ENCODE measurements at regions not wholly inside any gene's neighbourhood (a gene's known extent, or its start where the extent isn't known, plus 50 kb on each side); places are given as distances from the start of the nearest gene placed in this dataset.

DNA sequence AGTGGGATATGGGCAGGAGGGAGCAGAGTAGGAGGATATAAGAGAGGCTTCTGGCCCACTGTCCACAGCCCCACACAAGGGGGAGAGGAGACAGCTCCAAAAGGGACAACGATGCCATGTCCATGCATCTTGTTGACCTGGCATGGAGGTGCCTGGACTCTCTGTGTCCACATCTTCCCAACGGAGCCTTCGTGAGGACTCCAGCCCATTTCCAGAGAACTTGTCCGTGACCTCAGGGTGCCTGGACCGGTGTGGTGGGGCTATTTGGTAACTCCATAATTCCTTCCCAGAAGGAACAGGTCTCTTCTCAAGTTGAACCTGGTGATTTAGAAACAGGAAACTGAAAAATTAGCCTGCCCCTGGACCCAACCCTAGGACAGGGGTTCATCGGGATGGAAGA lies 133.9 kb downstream of the CYP26B1 start:
- TF ChIP-seq, protein P1, sequence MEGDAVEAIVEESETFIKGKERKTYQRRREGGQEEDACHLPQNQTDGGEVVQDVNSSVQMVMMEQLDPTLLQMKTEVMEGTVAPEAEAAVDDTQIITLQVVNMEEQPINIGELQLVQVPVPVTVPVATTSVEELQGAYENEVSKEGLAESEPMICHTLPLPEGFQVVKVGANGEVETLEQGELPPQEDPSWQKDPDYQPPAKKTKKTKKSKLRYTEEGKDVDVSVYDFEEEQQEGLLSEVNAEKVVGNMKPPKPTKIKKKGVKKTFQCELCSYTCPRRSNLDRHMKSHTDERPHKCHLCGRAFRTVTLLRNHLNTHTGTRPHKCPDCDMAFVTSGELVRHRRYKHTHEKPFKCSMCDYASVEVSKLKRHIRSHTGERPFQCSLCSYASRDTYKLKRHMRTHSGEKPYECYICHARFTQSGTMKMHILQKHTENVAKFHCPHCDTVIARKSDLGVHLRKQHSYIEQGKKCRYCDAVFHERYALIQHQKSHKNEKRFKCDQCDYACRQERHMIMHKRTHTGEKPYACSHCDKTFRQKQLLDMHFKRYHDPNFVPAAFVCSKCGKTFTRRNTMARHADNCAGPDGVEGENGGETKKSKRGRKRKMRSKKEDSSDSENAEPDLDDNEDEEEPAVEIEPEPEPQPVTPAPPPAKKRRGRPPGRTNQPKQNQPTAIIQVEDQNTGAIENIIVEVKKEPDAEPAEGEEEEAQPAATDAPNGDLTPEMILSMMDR (IDR thresholded peaks at IDR 0.05), result no peak
- TF ChIP-seq POLR2A (IDR thresholded peaks at IDR 0.05), result no peak
- H3K36me3 ChIP-seq, result no peaks in the 10 kb centered on the region
- no peak overlapping the region for H3K27ac ChIP-seq
- intact Hi-C loops (cut with DNase I), result no loop called here
- no peak for DNase-seq
- 89 to 96% methylated on average over 6 of the region's 6 CpGs for WGBS, 2 donors
- H3K27me3 ChIP-seq, result no peaks in the 10 kb centered on the region
- H3K4me3 ChIP-seq (replicated peaks in 1 of 3), result no peak overlapping the region
- no peaks in the 10 kb centered on the region for H3K9me3 ChIP-seq
- H3K4me1 ChIP-seq, result no peaks in the 10 kb centered on the region

DNA sequence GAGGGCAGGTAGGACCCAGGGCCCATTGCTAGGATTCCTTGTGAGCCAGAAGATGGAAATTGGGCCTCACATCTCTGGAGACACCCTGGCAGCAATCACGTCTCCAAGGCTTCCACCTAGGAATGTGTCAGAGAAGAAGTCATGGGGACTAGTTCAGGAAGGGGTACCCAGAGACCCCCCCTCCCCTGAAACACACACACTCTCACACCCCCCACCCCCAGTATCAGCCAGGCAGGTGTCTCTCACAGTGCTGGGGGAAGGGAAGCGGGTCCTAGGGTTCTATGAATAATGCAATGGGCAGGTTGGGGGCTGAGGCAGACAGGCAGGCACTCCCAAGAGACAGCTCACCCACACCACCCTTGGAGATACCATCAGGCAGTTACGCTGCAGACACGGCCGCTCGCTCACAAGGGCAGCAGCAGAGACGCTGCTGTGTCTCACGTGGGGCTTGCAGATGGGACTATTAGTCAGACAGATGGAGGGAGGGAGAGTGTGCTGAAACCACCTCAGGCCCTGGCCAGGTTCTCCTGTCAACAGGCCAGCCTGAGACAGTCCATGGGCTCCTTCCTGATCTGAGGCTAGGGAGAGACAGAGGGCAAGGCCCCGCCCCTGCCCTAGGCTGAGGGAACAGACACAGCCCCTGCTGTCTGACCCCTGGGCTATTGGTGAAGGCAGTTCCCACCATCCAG lies 134.6 kb downstream of the CYP26B1 start:
- no peak for TF ChIP-seq POLR2A (IDR thresholded peaks at IDR 0.05)
- TF ChIP-seq, protein P1 (IDR thresholded peaks at IDR 0.05), result no peak
- Histone ChIP-seq H3K27me3 (no peaks in the 10 kb centered on the region), H3K4me3 (replicated peaks in 1 of 3) (no peak overlapping the region), H3K36me3 (no peaks in the 10 kb centered on the region), H3K4me1 (no peaks in the 10 kb centered on the region), H3K9me3 (no peaks in the 10 kb centered on the region), H3K27ac (no peak overlapping the region)
- DNase-seq, result no peak
- 84 to 86% methylated on average over 2 to 9 of the region's 9 CpGs for WGBS, 2 donors
- intact Hi-C loops (cut with DNase I), result no loop called here

DNA sequence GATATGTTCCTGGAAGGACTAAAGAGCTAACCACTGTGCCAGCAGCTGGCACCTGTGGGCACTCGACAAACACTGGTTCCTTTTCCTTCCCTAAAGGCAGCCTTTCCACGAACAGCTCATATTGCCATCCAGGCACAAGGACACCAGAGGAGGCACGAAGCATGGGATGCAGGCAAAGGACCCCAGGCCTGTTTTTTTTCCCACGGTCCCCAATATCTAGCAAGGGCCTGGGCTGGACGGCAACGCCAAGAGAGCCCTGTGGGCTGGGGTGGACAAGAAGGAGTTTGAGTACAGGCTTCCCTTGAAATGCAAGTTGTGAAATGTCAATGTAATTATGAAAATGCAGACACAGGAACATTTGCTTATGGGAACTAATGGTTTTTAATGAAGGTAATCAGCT lies 135.9 kb downstream of the CYP26B1 start:
- H3K4me3 ChIP-seq (replicated peaks in 1 of 3), result no peak overlapping the region
- H3K4me1 ChIP-seq, result no peaks in the 10 kb centered on the region
- no peaks in the 10 kb centered on the region for H3K9me3 ChIP-seq
- H3K36me3 ChIP-seq, result no peaks in the 10 kb centered on the region
- WGBS, 2 donors, result 81 to 85% methylated on average over 6 of the region's 6 CpGs
- intact Hi-C loops (cut with DNase I), result no loop called here
- DNase-seq, result no peak
- no peak overlapping the region for H3K27ac ChIP-seq
- H3K27me3 ChIP-seq, result no peaks in the 10 kb centered on the region
- TF ChIP-seq POLR2A (IDR thresholded peaks at IDR 0.05), result no peak
- TF ChIP-seq, protein P1 (IDR thresholded peaks at IDR 0.05), result no peak

DNA sequence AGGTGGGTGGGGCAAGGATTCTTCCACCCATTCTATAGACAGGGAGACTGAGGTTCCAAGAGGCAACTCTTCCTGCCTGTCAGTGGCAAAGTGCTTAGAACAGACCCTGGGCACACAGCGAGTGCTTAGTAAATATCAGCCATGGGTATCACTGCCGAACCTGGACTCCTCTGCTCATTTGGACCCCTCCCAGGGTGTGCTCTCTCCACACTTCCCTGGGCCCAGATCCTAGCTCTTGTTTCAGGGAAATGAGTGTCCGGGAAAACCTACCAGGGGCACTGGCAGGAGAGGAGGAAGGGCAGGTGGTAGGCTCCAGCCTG lies 136.3 kb downstream of the CYP26B1 start:
- no peaks in the 10 kb centered on the region for H3K36me3 ChIP-seq
- TF ChIP-seq POLR2A (IDR thresholded peaks at IDR 0.05), result no peak
- TF ChIP-seq, protein P1 (IDR thresholded peaks at IDR 0.05), result no peak
- H3K4me3 ChIP-seq (replicated peaks in 1 of 3), result no peak overlapping the region
- intact Hi-C loops (cut with DNase I), result no loop called here
- no peak for DNase-seq
- no peaks in the 10 kb centered on the region for H3K9me3 ChIP-seq
- H3K4me1 ChIP-seq, result no peaks in the 10 kb centered on the region
- 87% methylated on average over 3 of the region's 3 CpGs for WGBS, 2 donors
- H3K27ac ChIP-seq, result no peak overlapping the region
- H3K27me3 ChIP-seq, result no peaks in the 10 kb centered on the region

DNA sequence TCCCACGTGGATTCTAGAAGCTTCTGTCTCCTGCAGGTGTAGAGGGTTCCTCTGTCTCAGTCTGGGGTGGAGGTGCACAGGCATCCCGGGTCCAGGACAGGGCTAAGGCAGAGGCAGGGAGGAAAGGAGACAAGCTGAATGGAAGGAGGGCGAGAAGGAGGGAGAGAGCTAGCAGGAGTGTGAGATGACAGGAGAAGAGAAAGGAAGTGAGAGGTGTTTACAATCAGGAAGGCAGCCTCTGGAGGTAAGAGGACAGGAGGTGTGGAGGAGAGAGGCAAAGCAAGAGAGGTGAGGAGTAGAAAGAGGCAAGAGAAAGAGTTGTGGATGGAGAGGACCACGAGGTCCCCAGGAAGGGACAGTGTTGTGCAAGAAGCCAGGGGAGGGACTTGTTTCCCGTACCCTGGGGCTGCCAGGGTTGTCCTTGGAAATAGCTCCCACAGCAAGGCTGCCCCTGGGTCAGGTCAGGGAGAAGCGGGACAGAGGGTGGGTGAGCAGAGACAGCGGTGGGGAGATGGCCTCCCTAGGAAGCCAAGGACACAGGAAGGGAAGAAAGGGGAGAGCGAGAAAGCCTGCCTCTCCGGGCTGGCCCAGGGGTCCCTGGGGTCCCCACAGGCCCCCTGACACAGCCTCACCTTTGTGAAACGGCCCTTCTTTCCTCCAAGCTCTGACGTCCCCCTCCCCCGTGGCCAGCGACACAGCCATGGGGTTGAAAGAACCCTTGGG lies 136.9 kb downstream of the CYP26B1 start:
- Histone ChIP-seq H3K9me3 (no peaks in the 10 kb centered on the region), H3K27ac (no peak overlapping the region), H3K4me1 (no peaks in the 10 kb centered on the region), H3K4me3 (replicated peaks in 1 of 3) (no peak overlapping the region), H3K27me3 (no peaks in the 10 kb centered on the region), H3K36me3 (no peaks in the 10 kb centered on the region)
- DNase-seq, result no peak
- TF ChIP-seq, protein P1 (IDR thresholded peaks at IDR 0.05), result no peak
- no peak for TF ChIP-seq POLR2A (IDR thresholded peaks at IDR 0.05)
- 77 to 78% methylated on average over 12 to 13 of the region's 13 CpGs for WGBS, 2 donors
- intact Hi-C loops (cut with DNase I), result no loop called here
